GM18858 (cell line): ENCODE measurements at regions not wholly inside any gene's neighbourhood (a gene's known extent, or its start where the extent isn't known, plus 50 kb on each side); places are given as distances from the start of the nearest gene placed in this dataset.

Experiments used
- ATAC-seq: cut with Tn5 transposase; IDR thresholded peaks from one replicate; pipeline ENCODE4 v1.9.1; 2021; ENCODE audit not compliant: unreplicated experiment

- no peak for ATAC-seq
Observed at GRCh38 chr6:133583907-133584427, 304.9 kb upstream of the TCF21 start.

- ATAC-seq = no peak
Observed at GRCh38 chr6:133584823-133585222, 304.1 kb upstream of the TCF21 start.

GRCh38 chr6:133585978-133586377 is 302.9 kb upstream of the TCF21 start:
- ATAC-seq = no peak

GRCh38 chr6:133587546-133588160 is 301.3 kb upstream of the TCF21 start:
- no peak for ATAC-seq

GRCh38 chr6:133590196-133590595 is 298.7 kb upstream of the TCF21 start:
- no peak for ATAC-seq

GRCh38 chr6:133590814-133591213 is 298.1 kb upstream of the TCF21 start:
- ATAC-seq = no peak

- ATAC-seq = no peak
Observed at GRCh38 chr6:133591275-133591674, 297.6 kb upstream of the TCF21 start.

- ATAC-seq = no peak
Observed at GRCh38 chr6:133594652-133595110, 294.2 kb upstream of the TCF21 start.

- ATAC-seq = no peak
Observed at GRCh38 chr6:133595111-133595761, 293.7 kb upstream of the TCF21 start.

GRCh38 chr6:133606852-133607251 is 282.1 kb upstream of the TCF21 start:
- ATAC-seq = no peak

GRCh38 chr6:133608620-133609019 is 280.3 kb upstream of the TCF21 start:
- ATAC-seq = no peak

- no peak for ATAC-seq
Observed at GRCh38 chr6:133609415-133610226, 279.3 kb upstream of the TCF21 start.

GRCh38 chr6:133610227-133610840 is 278.6 kb upstream of the TCF21 start:
- no peak for ATAC-seq

GRCh38 chr6:133610971-133611370 is 277.9 kb upstream of the TCF21 start:
- ATAC-seq = no peak

- ATAC-seq = no peak
Observed at GRCh38 chr6:133612459-133612858, 276.5 kb upstream of the TCF21 start.

GRCh38 chr6:133613211-133613610 is 275.7 kb upstream of the TCF21 start:
- no peak for ATAC-seq

GRCh38 chr6:133621751-133622150 is 267.2 kb upstream of the TCF21 start:
- no peak for ATAC-seq

- no peak for ATAC-seq
Observed at GRCh38 chr6:133623065-133623464, 265.8 kb upstream of the TCF21 start.

GRCh38 chr6:133623621-133624020 is 265.3 kb upstream of the TCF21 start:
- no peak for ATAC-seq

GRCh38 chr6:133626096-133626666 is 262.7 kb upstream of the TCF21 start:
- ATAC-seq = no peak

GRCh38 chr6:133629970-133630369 is 258.9 kb upstream of the TCF21 start:
- ATAC-seq = no peak
